HEK293 (cell line): ENCODE measurements at regions not wholly inside any gene's neighbourhood (a gene's known extent, or its start where the extent isn't known, plus 50 kb on each side); places are given as distances from the start of the nearest gene placed in this dataset.
A peak's percentile ranks its signal among the peaks of the same experiment; 100 is the strongest.

Experiments
- GFI1B ChIP-seq: fragments of 450-650 bp; formaldehyde crosslinking; IDR thresholded peaks from 2 replicates; pipeline ENCODE4 v1.5.1; 2016; ENCODE audit warnings: missing biosample characterization, missing genetic modification characterization
- GLIS1 ChIP-seq: fragments of 450-650 bp; formaldehyde crosslinking; IDR thresholded peaks from 2 replicates; pipeline ENCODE4 v1.5.1; 2016; ENCODE audit warnings: missing biosample characterization, missing genetic modification characterization
- SCRT1 ChIP-seq: fragments of 450-650 bp; formaldehyde crosslinking; IDR thresholded peaks from 2 replicates; pipeline ENCODE4 v1.5.1; 2016; ENCODE audit warnings: missing biosample characterization, missing genetic modification characterization, borderline replicate concordance
- SETDB1 ChIP-seq: IDR thresholded peaks from one replicate; pipeline ENCODE4 v1.6.1; 2017; ENCODE audit warnings: mild to moderate bottlenecking, low read length, moderate library complexity, mixed read lengths; ENCODE audit not compliant: insufficient read length
- ZBTB1 ChIP-seq: fragments of 450-650 bp; formaldehyde crosslinking; IDR thresholded peaks from 2 replicates; pipeline ENCODE4 v1.5.1; 2016; ENCODE audit warnings: missing biosample characterization, missing genetic modification characterization
- ZIC2 ChIP-seq: fragments of 450-650 bp; formaldehyde crosslinking; IDR thresholded peaks from 2 replicates; pipeline ENCODE4 v1.5.1; 2016; ENCODE audit warnings: missing biosample characterization, missing genetic modification characterization
- ZNF155 ChIP-seq: fragments of 450-650 bp; formaldehyde crosslinking; IDR thresholded peaks from 2 replicates; pipeline ENCODE4 v1.5.1; 2016; ENCODE audit warnings: missing biosample characterization, missing genetic modification characterization
- ZNF157 ChIP-seq: fragments of 450-650 bp; formaldehyde crosslinking; IDR thresholded peaks from 2 replicates; pipeline ENCODE4 v1.5.1; 2016; ENCODE audit warnings: missing biosample characterization, missing genetic modification characterization
- ZNF174 ChIP-seq: fragments of 450-650 bp; formaldehyde crosslinking; IDR thresholded peaks from 2 replicates; pipeline ENCODE4 v1.5.0; 2017; ENCODE audit warnings: missing biosample characterization, mild to moderate bottlenecking, missing genetic modification characterization
- ZNF221 ChIP-seq: fragments of 450-650 bp; formaldehyde crosslinking; IDR thresholded peaks from 2 replicates; pipeline ENCODE4 v1.5.1; 2017; ENCODE audit warnings: missing biosample characterization, missing genetic modification characterization, borderline replicate concordance
- ZNF302 ChIP-seq: fragments of 450-650 bp; formaldehyde crosslinking; IDR thresholded peaks from 2 replicates; pipeline ENCODE4 v1.5.1; 2016; ENCODE audit warnings: missing biosample characterization, missing genetic modification characterization, low read depth
- ZNF341 ChIP-seq: fragments of 450-650 bp; formaldehyde crosslinking; IDR thresholded peaks from 2 replicates; pipeline ENCODE4; 2016; ENCODE audit warnings: low read depth, missing biosample characterization, missing genetic modification characterization
- ZNF350 ChIP-seq: fragments of 450-650 bp; formaldehyde crosslinking; IDR thresholded peaks from 2 replicates; pipeline ENCODE4 v1.5.0; 2017; ENCODE audit warnings: missing biosample characterization, mild to moderate bottlenecking, missing genetic modification characterization
- ZNF585B ChIP-seq: fragments of 450-650 bp; formaldehyde crosslinking; IDR thresholded peaks from 2 replicates; pipeline ENCODE4 v1.5.1; 2016; ENCODE audit warnings: missing biosample characterization, missing genetic modification characterization
- ZNF596 ChIP-seq: fragments of 450-650 bp; IDR thresholded peaks from 2 replicates; pipeline ENCODE4 v1.5.0; 2018; ENCODE audit warnings: missing biosample characterization, mild to moderate bottlenecking, missing genetic modification characterization, moderate library complexity
- ZNF624 ChIP-seq: fragments of 450-650 bp; formaldehyde crosslinking; IDR thresholded peaks from 2 replicates; pipeline ENCODE4 v1.5.1; 2017; ENCODE audit warnings: missing biosample characterization, missing genetic modification characterization
- ZNF658 ChIP-seq: fragments of 450-650 bp; formaldehyde crosslinking; IDR thresholded peaks from 2 replicates; pipeline ENCODE4; 2016; ENCODE audit warnings: missing biosample characterization, missing genetic modification characterization
- ZNF701 ChIP-seq: fragments of 450-650 bp; formaldehyde crosslinking; IDR thresholded peaks from 2 replicates; pipeline ENCODE4 v1.5.1; 2016; ENCODE audit warnings: missing biosample characterization, missing genetic modification characterization
- ZNF830 ChIP-seq: fragments of 450-650 bp; IDR thresholded peaks from 2 replicates; pipeline ENCODE4 v1.5.0; 2018; ENCODE audit warnings: missing biosample characterization, missing genetic modification characterization, low read depth, mild to moderate bottlenecking, moderate library complexity
- ZSCAN23 ChIP-seq: fragments of 450-650 bp; formaldehyde crosslinking; IDR thresholded peaks from 2 replicates; pipeline ENCODE4 v1.5.1; 2016; ENCODE audit warnings: missing biosample characterization, missing genetic modification characterization
- TF ChIP-seq, protein P1 (sequence below): fragments of 450-650 bp; formaldehyde crosslinking; IDR thresholded peaks from 2 replicates; pipeline ENCODE4 v1.5.1; 2016; ENCODE audit warnings: missing biosample characterization, missing genetic modification characterization
- TF ChIP-seq, protein P2 (sequence below): fragments of 450-650 bp; formaldehyde crosslinking; IDR thresholded peaks from 2 replicates; pipeline ENCODE4 v1.5.1; 2016; ENCODE audit warnings: missing biosample characterization, missing genetic modification characterization, low read depth
- TF ChIP-seq, protein P3 (sequence below): fragments of 450-650 bp; formaldehyde crosslinking; IDR thresholded peaks from 2 replicates; pipeline ENCODE4 v1.5.1; 2016; ENCODE audit warnings: missing biosample characterization, missing genetic modification characterization
- TF ChIP-seq, protein P4 (sequence below): fragments of 450-650 bp; formaldehyde crosslinking; IDR thresholded peaks from 2 replicates; pipeline ENCODE4 v1.5.0; 2017; ENCODE audit warnings: missing biosample characterization, missing genetic modification characterization, borderline replicate concordance
- TF ChIP-seq, protein P5 (sequence below): fragments of 450-650 bp; formaldehyde crosslinking; IDR thresholded peaks from 2 replicates; pipeline ENCODE4 v1.5.1; 2016; ENCODE audit warnings: missing biosample characterization, missing genetic modification characterization
- TF ChIP-seq, protein P6 (sequence below): fragments of 450-650 bp; formaldehyde crosslinking; IDR thresholded peaks from 2 replicates; pipeline ENCODE4 v1.5.1; 2016; ENCODE audit warnings: missing biosample characterization, missing genetic modification characterization
- TF ChIP-seq, protein P7 (sequence below): fragments of 450-650 bp; formaldehyde crosslinking; IDR thresholded peaks from 2 replicates; pipeline ENCODE4 v1.5.1; 2016; ENCODE audit warnings: missing biosample characterization, missing genetic modification characterization

DNA sequence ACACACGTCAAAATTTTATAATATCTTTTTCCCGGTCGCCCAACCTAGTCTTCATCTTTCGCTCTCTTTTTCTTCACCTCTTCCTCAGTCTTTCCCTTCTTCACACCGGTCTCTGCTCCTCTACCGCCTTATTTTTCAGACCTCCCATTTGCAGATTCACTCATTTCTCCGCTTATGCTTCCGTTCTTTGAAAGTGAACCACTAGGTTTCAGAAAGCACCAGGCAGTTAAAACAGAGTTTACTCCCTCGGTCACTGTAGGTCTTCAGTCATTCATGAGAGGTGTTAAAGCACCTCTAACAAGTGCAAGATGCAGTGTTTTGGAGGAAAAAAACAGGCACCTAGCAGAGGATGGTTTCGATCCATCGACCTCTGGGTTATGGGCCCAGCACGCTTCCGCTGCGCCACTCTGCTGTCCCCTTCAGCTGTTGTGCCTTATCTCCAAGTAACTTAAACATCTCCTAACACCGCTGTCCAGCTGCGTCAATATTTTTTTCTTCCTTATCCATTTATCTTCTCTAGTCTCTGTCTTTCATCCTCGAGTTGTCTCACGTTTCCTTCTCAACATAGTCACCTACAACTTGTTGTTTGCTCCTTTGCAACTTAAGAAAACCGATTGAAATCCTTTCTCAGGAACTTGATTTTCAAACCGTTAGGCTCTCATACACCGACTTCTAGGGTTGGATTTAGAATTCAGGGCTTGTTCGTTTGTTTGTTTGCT, 119.7 kb upstream of the ZNF184 start (continued):
- TF ChIP-seq, protein P1, sequence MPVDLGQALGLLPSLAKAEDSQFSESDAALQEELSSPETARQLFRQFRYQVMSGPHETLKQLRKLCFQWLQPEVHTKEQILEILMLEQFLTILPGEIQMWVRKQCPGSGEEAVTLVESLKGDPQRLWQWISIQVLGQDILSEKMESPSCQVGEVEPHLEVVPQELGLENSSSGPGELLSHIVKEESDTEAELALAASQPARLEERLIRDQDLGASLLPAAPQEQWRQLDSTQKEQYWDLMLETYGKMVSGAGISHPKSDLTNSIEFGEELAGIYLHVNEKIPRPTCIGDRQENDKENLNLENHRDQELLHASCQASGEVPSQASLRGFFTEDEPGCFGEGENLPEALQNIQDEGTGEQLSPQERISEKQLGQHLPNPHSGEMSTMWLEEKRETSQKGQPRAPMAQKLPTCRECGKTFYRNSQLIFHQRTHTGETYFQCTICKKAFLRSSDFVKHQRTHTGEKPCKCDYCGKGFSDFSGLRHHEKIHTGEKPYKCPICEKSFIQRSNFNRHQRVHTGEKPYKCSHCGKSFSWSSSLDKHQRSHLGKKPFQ (tag by site-specific recombination) = peak; percentile 93
- TF ChIP-seq ZNF302 = no peak
- peak; percentile 83 for TF ChIP-seq ZNF596 (tag by site-specific recombination)
- TF ChIP-seq, protein P2, sequence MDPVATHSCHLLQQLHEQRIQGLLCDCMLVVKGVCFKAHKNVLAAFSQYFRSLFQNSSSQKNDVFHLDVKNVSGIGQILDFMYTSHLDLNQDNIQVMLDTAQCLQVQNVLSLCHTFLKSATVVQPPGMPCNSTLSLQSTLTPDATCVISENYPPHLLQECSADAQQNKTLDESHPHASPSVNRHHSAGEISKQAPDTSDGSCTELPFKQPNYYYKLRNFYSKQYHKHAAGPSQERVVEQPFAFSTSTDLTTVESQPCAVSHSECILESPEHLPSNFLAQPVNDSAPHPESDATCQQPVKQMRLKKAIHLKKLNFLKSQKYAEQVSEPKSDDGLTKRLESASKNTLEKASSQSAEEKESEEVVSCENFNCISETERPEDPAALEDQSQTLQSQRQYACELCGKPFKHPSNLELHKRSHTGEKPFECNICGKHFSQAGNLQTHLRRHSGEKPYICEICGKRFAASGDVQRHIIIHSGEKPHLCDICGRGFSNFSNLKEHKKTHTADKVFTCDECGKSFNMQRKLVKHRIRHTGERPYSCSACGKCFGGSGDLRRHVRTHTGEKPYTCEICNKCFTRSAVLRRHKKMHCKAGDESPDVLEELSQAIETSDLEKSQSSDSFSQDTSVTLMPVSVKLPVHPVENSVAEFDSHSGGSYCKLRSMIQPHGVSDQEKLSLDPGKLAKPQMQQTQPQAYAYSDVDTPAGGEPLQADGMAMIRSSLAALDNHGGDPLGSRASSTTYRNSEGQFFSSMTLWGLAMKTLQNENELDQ (tag by site-specific recombination) = no peak
- TF ChIP-seq ZNF830 = no peak
- no peak for TF ChIP-seq ZNF585B
- peak; percentile 96 for TF ChIP-seq SCRT1 (tag by site-specific recombination)
- TF ChIP-seq ZNF155 (tag by site-specific recombination) = no peak
- TF ChIP-seq, protein P3, sequence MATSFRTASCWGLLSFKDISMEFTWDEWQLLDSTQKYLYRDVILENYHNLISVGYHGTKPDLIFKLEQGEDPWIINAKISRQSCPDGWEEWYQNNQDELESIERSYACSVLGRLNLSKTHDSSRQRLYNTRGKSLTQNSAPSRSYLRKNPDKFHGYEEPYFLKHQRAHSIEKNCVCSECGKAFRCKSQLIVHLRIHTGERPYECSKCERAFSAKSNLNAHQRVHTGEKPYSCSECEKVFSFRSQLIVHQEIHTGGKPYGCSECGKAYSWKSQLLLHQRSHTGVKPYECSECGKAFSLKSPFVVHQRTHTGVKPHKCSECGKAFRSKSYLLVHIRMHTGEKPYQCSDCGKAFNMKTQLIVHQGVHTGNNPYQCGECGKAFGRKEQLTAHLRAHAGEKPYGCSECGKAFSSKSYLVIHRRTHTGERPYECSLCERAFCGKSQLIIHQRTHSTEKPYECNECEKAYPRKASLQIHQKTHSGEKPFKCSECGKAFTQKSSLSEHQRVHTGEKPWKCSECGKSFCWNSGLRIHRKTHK (tag by site-specific recombination) = no peak
- TF ChIP-seq, protein P4, sequence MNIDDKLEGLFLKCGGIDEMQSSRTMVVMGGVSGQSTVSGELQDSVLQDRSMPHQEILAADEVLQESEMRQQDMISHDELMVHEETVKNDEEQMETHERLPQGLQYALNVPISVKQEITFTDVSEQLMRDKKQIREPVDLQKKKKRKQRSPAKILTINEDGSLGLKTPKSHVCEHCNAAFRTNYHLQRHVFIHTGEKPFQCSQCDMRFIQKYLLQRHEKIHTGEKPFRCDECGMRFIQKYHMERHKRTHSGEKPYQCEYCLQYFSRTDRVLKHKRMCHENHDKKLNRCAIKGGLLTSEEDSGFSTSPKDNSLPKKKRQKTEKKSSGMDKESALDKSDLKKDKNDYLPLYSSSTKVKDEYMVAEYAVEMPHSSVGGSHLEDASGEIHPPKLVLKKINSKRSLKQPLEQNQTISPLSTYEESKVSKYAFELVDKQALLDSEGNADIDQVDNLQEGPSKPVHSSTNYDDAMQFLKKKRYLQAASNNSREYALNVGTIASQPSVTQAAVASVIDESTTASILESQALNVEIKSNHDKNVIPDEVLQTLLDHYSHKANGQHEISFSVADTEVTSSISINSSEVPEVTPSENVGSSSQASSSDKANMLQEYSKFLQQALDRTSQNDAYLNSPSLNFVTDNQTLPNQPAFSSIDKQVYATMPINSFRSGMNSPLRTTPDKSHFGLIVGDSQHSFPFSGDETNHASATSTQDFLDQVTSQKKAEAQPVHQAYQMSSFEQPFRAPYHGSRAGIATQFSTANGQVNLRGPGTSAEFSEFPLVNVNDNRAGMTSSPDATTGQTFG (tag by site-specific recombination) = no peak
- TF ChIP-seq ZSCAN23 (tag by site-specific recombination) = 0 out of 2 replicates have a peak, but pooled peaks have one; percentile 63
- no peak for TF ChIP-seq ZBTB1 (tag by site-specific recombination)
- TF ChIP-seq, protein P5, sequence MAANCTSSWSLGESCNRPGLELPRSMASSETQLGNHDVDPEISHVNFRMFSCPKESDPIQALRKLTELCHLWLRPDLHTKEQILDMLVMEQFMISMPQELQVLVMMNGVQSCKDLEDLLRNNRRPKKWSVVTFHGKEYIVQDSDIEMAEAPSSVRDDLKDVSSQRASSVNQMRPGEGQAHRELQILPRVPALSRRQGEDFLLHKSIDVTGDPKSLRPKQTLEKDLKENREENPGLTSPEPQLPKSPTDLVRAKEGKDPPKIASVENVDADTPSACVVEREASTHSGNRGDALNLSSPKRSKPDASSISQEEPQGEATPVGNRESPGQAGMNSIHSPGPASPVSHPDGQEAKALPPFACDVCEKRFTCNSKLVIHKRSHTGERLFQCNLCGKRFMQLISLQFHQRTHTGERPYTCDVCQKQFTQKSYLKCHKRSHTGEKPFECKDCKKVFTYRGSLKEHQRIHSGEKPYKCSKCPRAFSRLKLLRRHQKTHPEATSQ (tag by site-specific recombination) = no peak; the same call in 1 of the 2 replicates
- no peak for TF ChIP-seq ZNF221 (tag by site-specific recombination)
- peak; percentile 65 for TF ChIP-seq ZIC2 (tag by site-specific recombination)
- TF ChIP-seq ZNF157 = no peak
- no peak for TF ChIP-seq ZNF658 (tag by site-specific recombination)
- no peak for TF ChIP-seq ZNF350
- TF ChIP-seq, protein P6, sequence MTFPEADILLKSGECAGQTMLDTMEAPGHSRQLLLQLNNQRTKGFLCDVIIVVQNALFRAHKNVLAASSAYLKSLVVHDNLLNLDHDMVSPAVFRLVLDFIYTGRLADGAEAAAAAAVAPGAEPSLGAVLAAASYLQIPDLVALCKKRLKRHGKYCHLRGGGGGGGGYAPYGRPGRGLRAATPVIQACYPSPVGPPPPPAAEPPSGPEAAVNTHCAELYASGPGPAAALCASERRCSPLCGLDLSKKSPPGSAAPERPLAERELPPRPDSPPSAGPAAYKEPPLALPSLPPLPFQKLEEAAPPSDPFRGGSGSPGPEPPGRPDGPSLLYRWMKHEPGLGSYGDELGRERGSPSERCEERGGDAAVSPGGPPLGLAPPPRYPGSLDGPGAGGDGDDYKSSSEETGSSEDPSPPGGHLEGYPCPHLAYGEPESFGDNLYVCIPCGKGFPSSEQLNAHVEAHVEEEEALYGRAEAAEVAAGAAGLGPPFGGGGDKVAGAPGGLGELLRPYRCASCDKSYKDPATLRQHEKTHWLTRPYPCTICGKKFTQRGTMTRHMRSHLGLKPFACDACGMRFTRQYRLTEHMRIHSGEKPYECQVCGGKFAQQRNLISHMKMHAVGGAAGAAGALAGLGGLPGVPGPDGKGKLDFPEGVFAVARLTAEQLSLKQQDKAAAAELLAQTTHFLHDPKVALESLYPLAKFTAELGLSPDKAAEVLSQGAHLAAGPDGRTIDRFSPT (tag by site-specific recombination) = no peak
- TF ChIP-seq ZNF701 = no peak
- TF ChIP-seq, protein P7, sequence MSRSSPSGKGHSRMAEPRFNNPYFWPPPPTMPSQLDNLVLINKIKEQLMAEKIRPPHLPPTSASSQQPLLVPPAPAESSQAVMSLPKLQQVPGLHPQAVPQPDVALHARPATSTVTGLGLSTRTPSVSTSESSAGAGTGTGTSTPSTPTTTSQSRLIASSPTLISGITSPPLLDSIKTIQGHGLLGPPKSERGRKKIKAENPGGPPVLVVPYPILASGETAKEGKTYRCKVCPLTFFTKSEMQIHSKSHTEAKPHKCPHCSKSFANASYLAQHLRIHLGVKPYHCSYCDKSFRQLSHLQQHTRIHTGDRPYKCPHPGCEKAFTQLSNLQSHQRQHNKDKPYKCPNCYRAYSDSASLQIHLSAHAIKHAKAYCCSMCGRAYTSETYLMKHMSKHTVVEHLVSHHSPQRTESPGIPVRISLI (tag by site-specific recombination) = peak; percentile 97
- TF ChIP-seq GFI1B (tag by site-specific recombination) = no peak
- no peak for TF ChIP-seq SETDB1
- TF ChIP-seq GLIS1 (tag by site-specific recombination) = no peak
- TF ChIP-seq ZNF174 (tag by site-specific recombination) = no peak
- TF ChIP-seq ZNF341 = no peak
- TF ChIP-seq ZNF624 (tag by site-specific recombination) = no peak; the same call in 1 of the 2 replicates
